ENCODE measurements at regions not wholly inside any gene's neighbourhood (a gene's known extent, or its start where the extent isn't known, plus 50 kb on each side); places are given as distances from the start of the nearest gene placed in this dataset.

- no peak for TF ChIP-seq ZNF197 (CRISPR knock-in tag; IDR thresholded peaks at IDR 0.05; ENCODE audit: low read depth)
- no peak for TF ChIP-seq MLX (CRISPR knock-in tag; conservative IDR thresholded peaks at IDR 0.05)
- TF ChIP-seq MYBL2 (IDR thresholded peaks at IDR 0.05; ENCODE audit: low read depth): no peak
- TF ChIP-seq MYBL2 (CRISPR knock-in tag; IDR thresholded peaks at IDR 0.05; ENCODE audit: borderline replicate concordance): no peak
- TF ChIP-seq E2F3 (CRISPR knock-in tag; IDR thresholded peaks at IDR 0.05): no peak
- TF ChIP-seq EZH2 (IDR thresholded peaks at IDR 0.05; ENCODE audit: borderline replicate concordance, low read depth, low read length): no peak
- TF ChIP-seq ZNF740 (CRISPR knock-in tag; IDR thresholded peaks at IDR 0.05): no peak
- TF ChIP-seq ZNF740 (tag; IDR thresholded peaks at IDR 0.05): no peak
- TF ChIP-seq CXXC5 (CRISPR knock-in tag; IDR thresholded peaks at IDR 0.05): peak; percentile 75
- TF ChIP-seq SIX5 (IDR thresholded peaks at IDR 0.05; ENCODE audit: borderline replicate concordance in 1 of 2, insufficient read depth in 1 of 2, low read depth in 1 of 2, low read length in 2 of 2): no peak
- TF ChIP-seq BRD9 (IDR thresholded peaks at IDR 0.05; ENCODE audit: low read depth, partially characterized antibody): no peak
- no peak for TF ChIP-seq SREBF1 (IDR thresholded peaks at IDR 0.05; ENCODE audit: borderline replicate concordance, low read depth, low read length)
- no peak for TF ChIP-seq ZNF445 (CRISPR knock-in tag; IDR thresholded peaks at IDR 0.05; ENCODE audit: low read depth)
- 0 out of 2 replicates have a peak, but pooled peaks have one; percentile 17 for TF ChIP-seq CBX1 (IDR thresholded peaks at IDR 0.05; ENCODE audit: low read depth)
- TF ChIP-seq NR2F6 (CRISPR knock-in tag; IDR thresholded peaks at IDR 0.05): no peak
- peak; percentile 50 for TF ChIP-seq TAF1 (IDR thresholded peaks at IDR 0.05; ENCODE audit: control insufficient read depth, extremely low read depth, insufficient read depth, low read length, severe bottlenecking)
- TF ChIP-seq ZNF511 (CRISPR knock-in tag; IDR thresholded peaks at IDR 0.05): no peak
- TF ChIP-seq NCOA6 (IDR thresholded peaks at IDR 0.05): no peak
- TF ChIP-seq TCF7L2 (IDR thresholded peaks at IDR 0.05; ENCODE audit: low read depth, low read length): no peak
- TF ChIP-seq ESRRA (IDR thresholded peaks at IDR 0.05; ENCODE audit: borderline replicate concordance, low read depth): no peak
- no peak for TF ChIP-seq ASH1L (IDR thresholded peaks at IDR 0.05; ENCODE audit: borderline replicate concordance, low read depth, partially characterized antibody)
- TF ChIP-seq NFATC3 (IDR thresholded peaks at IDR 0.05): no peak
- TF ChIP-seq KDM4B (IDR thresholded peaks at IDR 0.05; ENCODE audit: borderline replicate concordance in 2 of 2, low read depth in 1 of 2): no peak
- no peak for TF ChIP-seq POLR2H (tag; IDR thresholded peaks at IDR 0.05; ENCODE audit: low read depth)
- TF ChIP-seq ZNF24 (IDR thresholded peaks at IDR 0.05): peak; percentile 80
- TF ChIP-seq ZNF655 (CRISPR knock-in tag; IDR thresholded peaks at IDR 0.05): no peak
Observed at GRCh38 chr20:23136893-23137745, 51.0 kb upstream of the CD93 start (continued).
